Liver (tissue), 8 donors: ENCODE measurements at regions not wholly inside any gene's neighbourhood (a gene's known extent, or its start where the extent isn't known, plus 50 kb on each side); places are given as distances from the start of the nearest gene placed in this dataset.

Experiments
- DNase-seq: peaks from one replicate; pipeline ENCODE4 v3.0.0-alpha.2; 2017; ENCODE audit warnings: low spot score
- H3K27ac ChIP-seq, 2 donors: one replicate each; pipeline ENCODE4 v1.7.0; 2013; ENCODE audit warnings: inconsistent platforms in 2 of 2, low read length in 2 of 2, control low read depth in 1 of 2, low read depth in 1 of 2, mild to moderate bottlenecking in 1 of 2
- H3K27me3 ChIP-seq, 4 donors: one replicate each; pipeline versions ENCODE4 v1.6.1 to v1.7.0; 2013; ENCODE audit warnings: low read length in 3 of 4, inconsistent platforms in 1 of 4, mild to moderate bottlenecking in 1 of 4, moderate library complexity in 1 of 4; ENCODE audit not compliant: control insufficient read depth in 4 of 4, insufficient read depth in 4 of 4
- H3K36me3 ChIP-seq, 4 donors: one replicate each; pipeline versions ENCODE4 v1.6.1 to v1.7.0; 2013; ENCODE audit warnings: low read length in 3 of 4, mild to moderate bottlenecking in 3 of 4, low read depth in 1 of 4, moderate library complexity in 1 of 4; ENCODE audit not compliant: control insufficient read depth in 4 of 4, insufficient read depth in 3 of 4
- H3K4me1 ChIP-seq, 4 donors: one replicate each; pipeline versions ENCODE4 v1.6.1 to v1.7.0; 2013; ENCODE audit warnings: low read length in 3 of 4, mild to moderate bottlenecking in 3 of 4, moderate library complexity in 1 of 4; ENCODE audit not compliant: control insufficient read depth in 4 of 4, insufficient read depth in 4 of 4
- H3K4me3 ChIP-seq, 3 donors: one replicate each; pipeline versions ENCODE4 v1.6.1 to v1.7.0; 2013; ENCODE audit warnings: low read length in 3 of 3, control low read depth in 1 of 3, low read depth in 1 of 3, mild to moderate bottlenecking in 1 of 3
- H3K9ac ChIP-seq, 2 donors: one replicate each; pipeline ENCODE4 v1.7.0; 2013; ENCODE audit warnings: low read length in 2 of 2, mild to moderate bottlenecking in 2 of 2, moderate library complexity in 2 of 2, control low read depth in 1 of 2, low read depth in 1 of 2
- H3K9me3 ChIP-seq, 4 donors: one replicate each; pipeline versions ENCODE4 v1.6.1 to v1.7.0; 2013; ENCODE audit warnings: low read length in 3 of 4; ENCODE audit not compliant: control insufficient read depth in 4 of 4
- CTCF ChIP-seq: fragments of 150-350 bp; IDR thresholded peaks from 2 replicates; pipeline ENCODE4 v1.5.1; 2017; ENCODE audit warnings: improper control_type of control experiment, low read depth, low read length; ENCODE audit not compliant: missing input control
- EGR1 ChIP-seq, 2 donors: IDR thresholded peaks; 2 replicates each; pipeline ENCODE4 v1.6.1; 2016 to 2018; ENCODE audit warnings: antibody characterized with exemption in 2 of 2, low read depth in 2 of 2
- FOXA1 ChIP-seq: IDR thresholded peaks from 2 replicates; pipeline ENCODE4 v1.6.1; 2016; ENCODE audit warnings: antibody characterized with exemption
- FOXA2 ChIP-seq: IDR thresholded peaks from 2 replicates; pipeline ENCODE4 v1.6.1; 2016; ENCODE audit warnings: antibody characterized with exemption
- GABPA ChIP-seq, 2 donors: IDR thresholded peaks in 1 of 2; conservative IDR thresholded peaks in 1 of 2; 2 replicates each; pipeline ENCODE4 v1.6.1; 2016; ENCODE audit warnings: antibody characterized with exemption in 2 of 2, mild to moderate bottlenecking in 1 of 2, moderate library complexity in 1 of 2
- HNF4A ChIP-seq, 2 donors: conservative IDR thresholded peaks; 2 replicates each; pipeline ENCODE4 v1.6.1; 2016; ENCODE audit warnings: antibody characterized with exemption in 2 of 2, mild to moderate bottlenecking in 2 of 2
- JUND ChIP-seq, 2 donors: IDR thresholded peaks; 2 replicates each; pipeline ENCODE4 v1.6.1; 2016; ENCODE audit warnings: antibody characterized with exemption in 2 of 2
- NR2F2 ChIP-seq: IDR thresholded peaks from 2 replicates; pipeline ENCODE4 v1.6.1; 2016; ENCODE audit warnings: antibody characterized with exemption
- RAD21 ChIP-seq, 2 donors: IDR thresholded peaks; 2 replicates each; pipeline ENCODE4 v1.6.1; 2016; ENCODE audit warnings: antibody characterized with exemption in 2 of 2, mild to moderate bottlenecking in 2 of 2
- RXRA ChIP-seq, 2 donors: IDR thresholded peaks; 2 replicates each; pipeline ENCODE4 v1.6.1; 2017 to 2018; ENCODE audit warnings: antibody characterized with exemption in 2 of 2, mild to moderate bottlenecking in 1 of 2
- SP1 ChIP-seq: IDR thresholded peaks from 2 replicates; pipeline ENCODE4 v1.6.1; 2018; ENCODE audit warnings: antibody characterized with exemption, mild to moderate bottlenecking
- ZBTB33 ChIP-seq: IDR thresholded peaks from 2 replicates; pipeline ENCODE4 v1.6.1; 2016; ENCODE audit warnings: antibody characterized with exemption
- WGBS: extraction: QIAGEN DNeasy Blood & Tissue Kit; methylation state at CpG from one replicate; pipeline ENCODE4 v1.1.7; 2013; 5-methylcytosine and 5-hydroxymethylcytosine counted together
- donor health status: healthy.
- donor health status: healthy.
- donor health status: healthy.
- donor health status: healthy.
- donor health status: healthy.

- TF ChIP-seq RAD21 (IDR thresholded peaks at IDR 0.05) (no peak), RXRA (IDR thresholded peaks at IDR 0.05) (no peak), ZBTB33 (no peak), NR2F2 (no peak), GABPA (IDR thresholded peaks at IDR 0.05 in 1 of 2, conservative IDR thresholded peaks at IDR 0.05 in 1 of 2) (no peak), HNF4A (conservative IDR thresholded peaks at IDR 0.05) (no peak), EGR1 (IDR thresholded peaks at IDR 0.05; ENCODE audit: low read depth in 2 of 2) (no peak)
Measured at GRCh38 chr9:25513509-25514033, 164.7 kb downstream of the TUSC1 start (continued).

- no peak for TF ChIP-seq GABPA (IDR thresholded peaks at IDR 0.05 in 1 of 2, conservative IDR thresholded peaks at IDR 0.05 in 1 of 2)
- H3K27me3 ChIP-seq: no peaks in the 10 kb centered on the region
- no peak overlapping the region for H3K27ac ChIP-seq
- no peak for DNase-seq
- H3K36me3 ChIP-seq: no peaks in the 10 kb centered on the region
- WGBS: 32% methylated on average over 1 of the region's 1 CpG
- H3K9ac ChIP-seq: no peak overlapping the region
- no peak overlapping the region for H3K4me3 ChIP-seq
- H3K9me3 ChIP-seq: peaks cover 2 to 21% (median 4%) of the 10 kb centered on the region in 4 donors
- H3K4me1 ChIP-seq: no peaks in the 10 kb centered on the region
Measured at GRCh38 chr9:25505644-25506043, 172.6 kb downstream of the TUSC1 start.

- H3K27ac ChIP-seq: no peak overlapping the region
- no peaks in the 10 kb centered on the region for H3K9me3 ChIP-seq
- no peaks in the 10 kb centered on the region for H3K36me3 ChIP-seq
- no peaks in the 10 kb centered on the region for H3K4me1 ChIP-seq
- DNase-seq: no peak
- no peak overlapping the region for H3K4me3 ChIP-seq
- no peaks in the 10 kb centered on the region for H3K27me3 ChIP-seq
- TF ChIP-seq FOXA2: no peak
- TF ChIP-seq RXRA (IDR thresholded peaks at IDR 0.05): no peak
- TF ChIP-seq CTCF: no peak
- TF ChIP-seq ZBTB33: no peak
- no peak for TF ChIP-seq JUND (IDR thresholded peaks at IDR 0.05)
- TF ChIP-seq FOXA1: no peak
- no peak for TF ChIP-seq GABPA (IDR thresholded peaks at IDR 0.05 in 1 of 2, conservative IDR thresholded peaks at IDR 0.05 in 1 of 2)
- TF ChIP-seq SP1: no peak
- no peak for TF ChIP-seq EGR1 (IDR thresholded peaks at IDR 0.05; ENCODE audit: low read depth in 2 of 2)
- 35% methylated on average over 1 of the region's 1 CpG for WGBS
- no peak overlapping the region for H3K9ac ChIP-seq
Measured at GRCh38 chr9:25481372-25481771, 196.9 kb downstream of the TUSC1 start.
